ENCODE measurements at regions not wholly inside any gene's neighbourhood (a gene's known extent, or its start where the extent isn't known, plus 50 kb on each side); places are given as distances from the start of the nearest gene placed in this dataset.
A peak's percentile ranks its signal among the peaks of the same experiment; 100 is the strongest.

DNA sequence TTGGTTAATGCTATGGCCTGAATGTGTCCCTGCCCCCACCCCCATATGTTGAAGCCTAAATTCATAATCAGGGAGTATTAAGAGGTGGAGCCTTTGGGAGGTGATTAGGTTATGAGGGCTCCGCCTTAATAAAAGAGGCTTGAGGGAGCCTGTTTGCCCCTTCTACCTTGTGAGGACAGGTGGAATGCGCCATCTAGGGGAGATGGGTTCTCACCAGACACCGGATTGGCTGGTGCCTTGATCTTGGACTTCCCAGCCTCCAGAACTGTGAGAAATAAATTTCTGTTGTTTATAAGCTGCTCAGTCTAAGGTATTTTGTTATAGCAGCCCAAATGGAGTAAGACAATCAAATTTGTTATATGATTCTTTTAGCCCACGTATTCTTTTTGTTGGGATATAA, 148.3 kb downstream of the PTCSC3 start:
- Histone ChIP-seq H3K9me3 (no peaks in the 10 kb centered on the region), H3K36me3 (no peaks in the 10 kb centered on the region), H3K4me3 (ENCODE audit: low read depth, low read length) (no peak overlapping the region), H3K4me1 (no peaks in the 10 kb centered on the region), H3K27me3 (peaks cover 5% of the 10 kb centered on the region)
- TF ChIP-seq, protein P1, sequence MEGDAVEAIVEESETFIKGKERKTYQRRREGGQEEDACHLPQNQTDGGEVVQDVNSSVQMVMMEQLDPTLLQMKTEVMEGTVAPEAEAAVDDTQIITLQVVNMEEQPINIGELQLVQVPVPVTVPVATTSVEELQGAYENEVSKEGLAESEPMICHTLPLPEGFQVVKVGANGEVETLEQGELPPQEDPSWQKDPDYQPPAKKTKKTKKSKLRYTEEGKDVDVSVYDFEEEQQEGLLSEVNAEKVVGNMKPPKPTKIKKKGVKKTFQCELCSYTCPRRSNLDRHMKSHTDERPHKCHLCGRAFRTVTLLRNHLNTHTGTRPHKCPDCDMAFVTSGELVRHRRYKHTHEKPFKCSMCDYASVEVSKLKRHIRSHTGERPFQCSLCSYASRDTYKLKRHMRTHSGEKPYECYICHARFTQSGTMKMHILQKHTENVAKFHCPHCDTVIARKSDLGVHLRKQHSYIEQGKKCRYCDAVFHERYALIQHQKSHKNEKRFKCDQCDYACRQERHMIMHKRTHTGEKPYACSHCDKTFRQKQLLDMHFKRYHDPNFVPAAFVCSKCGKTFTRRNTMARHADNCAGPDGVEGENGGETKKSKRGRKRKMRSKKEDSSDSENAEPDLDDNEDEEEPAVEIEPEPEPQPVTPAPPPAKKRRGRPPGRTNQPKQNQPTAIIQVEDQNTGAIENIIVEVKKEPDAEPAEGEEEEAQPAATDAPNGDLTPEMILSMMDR (IDR thresholded peaks at IDR 0.05; ENCODE audit: low read depth, low read length): peak; percentile 56
- peak; percentile 40 for DNase-seq

DNA sequence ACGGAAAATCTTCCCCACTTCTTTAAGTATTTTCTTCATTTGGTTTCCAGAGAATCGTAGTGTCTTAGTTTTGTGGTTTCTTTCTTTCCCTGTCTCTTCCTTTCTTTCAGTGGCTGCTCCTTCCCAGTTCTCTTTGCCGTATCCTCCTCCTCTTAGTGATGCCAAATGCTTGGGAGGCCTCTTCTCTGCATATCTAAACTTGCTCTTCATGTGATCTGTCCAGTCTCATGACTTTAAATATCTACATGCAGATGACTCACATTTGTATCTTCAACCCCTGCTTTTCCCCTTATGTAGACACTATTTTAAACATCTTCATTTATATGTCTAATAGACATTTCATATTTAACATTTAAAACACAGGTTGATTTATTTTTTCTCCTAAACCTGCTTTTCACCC, 149.2 kb downstream of the PTCSC3 start:
- H3K4me1 ChIP-seq: no peaks in the 10 kb centered on the region
- DNase-seq: no peak
- H3K36me3 ChIP-seq: no peaks in the 10 kb centered on the region
- H3K4me3 ChIP-seq (ENCODE audit: low read depth, low read length): no peak overlapping the region
- H3K9me3 ChIP-seq: no peaks in the 10 kb centered on the region
- peaks cover 6% of the 10 kb centered on the region for H3K27me3 ChIP-seq
- TF ChIP-seq, protein P1 (IDR thresholded peaks at IDR 0.05; ENCODE audit: low read depth, low read length): no peak

DNA sequence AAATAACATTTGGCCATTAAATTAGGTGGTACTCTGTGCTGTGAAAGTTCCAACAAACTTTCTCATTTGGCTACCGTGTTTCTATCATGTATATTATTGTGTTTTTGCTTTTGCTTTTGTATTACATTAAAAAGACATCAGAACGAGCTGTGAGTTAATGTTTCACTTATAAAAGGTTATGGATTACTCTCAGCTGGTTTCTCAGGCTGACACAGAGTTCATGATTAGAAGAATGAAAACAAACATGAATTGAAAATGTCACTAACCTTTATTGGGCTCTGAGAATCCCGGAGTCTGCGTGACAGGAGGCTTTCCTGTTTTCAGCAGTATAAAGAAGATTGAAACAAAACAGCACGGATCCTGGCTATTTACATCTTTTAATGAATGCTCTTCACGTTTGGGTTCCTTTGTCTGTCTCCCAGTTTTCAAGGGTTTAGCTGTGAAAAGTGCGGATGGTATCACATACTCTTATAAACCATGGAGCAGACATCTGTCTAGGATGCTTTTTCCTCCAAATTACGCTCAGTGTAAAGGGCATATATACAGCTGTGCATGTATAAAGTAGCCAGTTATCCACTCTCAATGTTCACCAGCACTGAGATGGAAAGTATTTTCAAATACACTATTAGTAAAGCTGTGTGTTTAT, 153.6 kb downstream of the PTCSC3 start:
- Histone ChIP-seq H3K4me3 (ENCODE audit: low read depth, low read length) (no peak overlapping the region), H3K9me3 (no peaks in the 10 kb centered on the region), H3K27me3 (peaks cover 10% of the 10 kb centered on the region), H3K4me1 (no peaks in the 10 kb centered on the region), H3K36me3 (no peaks in the 10 kb centered on the region)
- no peak for DNase-seq
- TF ChIP-seq, protein P1 (IDR thresholded peaks at IDR 0.05; ENCODE audit: low read depth, low read length): no peak

DNA sequence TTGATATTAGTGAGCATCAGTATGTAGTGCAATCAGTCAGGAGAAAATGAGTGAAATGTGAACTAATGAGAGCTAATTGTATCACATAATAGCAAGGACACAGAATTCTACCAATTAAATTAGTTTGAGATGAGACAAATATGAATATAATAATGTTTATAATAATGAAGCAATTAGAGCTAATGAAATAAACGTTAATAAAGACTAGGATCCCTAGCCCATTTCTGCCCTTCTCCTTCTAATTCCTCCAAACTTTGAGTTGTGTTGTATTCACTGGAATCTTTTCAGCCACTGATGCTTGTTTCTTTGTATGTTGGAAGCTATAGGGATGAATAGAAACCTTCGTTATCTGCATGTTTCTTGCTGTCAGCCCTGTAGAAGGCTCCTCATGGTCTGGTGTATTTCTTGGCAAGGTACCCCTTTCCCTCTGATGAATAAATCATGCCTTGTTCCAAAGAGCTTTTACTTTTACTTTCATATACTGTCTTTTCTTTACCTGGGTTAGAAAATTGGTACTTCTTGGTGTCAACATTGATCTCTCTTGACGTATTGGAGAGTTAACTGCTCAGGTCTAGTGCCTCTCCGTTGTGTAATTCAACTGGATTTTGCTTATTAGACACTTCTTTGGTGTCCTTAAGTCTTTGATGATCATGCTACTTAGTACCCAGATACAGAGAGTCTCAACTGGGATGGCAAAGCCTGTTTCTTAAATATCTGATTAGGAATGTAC, 154.8 kb downstream of the PTCSC3 start:
- no peaks in the 10 kb centered on the region for H3K9me3 ChIP-seq
- no peaks in the 10 kb centered on the region for H3K4me1 ChIP-seq
- H3K27me3 ChIP-seq: peaks cover 4% of the 10 kb centered on the region
- no peak overlapping the region for H3K4me3 ChIP-seq (ENCODE audit: low read depth, low read length)
- H3K36me3 ChIP-seq: no peaks in the 10 kb centered on the region
- no peak for DNase-seq
- TF ChIP-seq, protein P1 (IDR thresholded peaks at IDR 0.05; ENCODE audit: low read depth, low read length): no peak

DNA sequence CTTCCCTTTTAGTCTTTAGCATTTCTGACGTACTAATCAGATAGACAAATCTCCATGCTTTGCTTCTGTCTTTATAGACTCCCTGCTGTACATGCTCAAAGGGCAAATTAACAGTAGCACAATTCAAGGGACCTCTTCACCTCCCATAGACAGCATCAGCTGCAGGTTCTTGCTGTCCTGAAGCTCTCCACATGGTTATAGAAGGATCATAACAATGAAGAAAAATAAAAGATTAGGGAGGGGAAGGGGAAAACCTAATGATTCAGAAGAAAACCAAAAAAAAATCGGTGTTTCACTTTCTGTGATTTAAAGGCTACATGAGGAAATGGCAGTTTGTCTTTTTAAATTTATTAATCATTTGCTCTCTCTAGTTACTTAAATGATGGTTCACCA, 155.5 kb downstream of the PTCSC3 start:
- no peaks in the 10 kb centered on the region for H3K36me3 ChIP-seq
- H3K4me3 ChIP-seq (ENCODE audit: low read depth, low read length): no peak overlapping the region
- peaks cover 4% of the 10 kb centered on the region for H3K27me3 ChIP-seq
- TF ChIP-seq, protein P1 (IDR thresholded peaks at IDR 0.05; ENCODE audit: low read depth, low read length): no peak
- H3K9me3 ChIP-seq: no peaks in the 10 kb centered on the region
- DNase-seq: no peak
- H3K4me1 ChIP-seq: no peaks in the 10 kb centered on the region
